ENCODE measurements at regions not wholly inside any gene's neighbourhood (a gene's known extent, or its start where the extent isn't known, plus 50 kb on each side); places are given as distances from the start of the nearest gene placed in this dataset.

DNA sequence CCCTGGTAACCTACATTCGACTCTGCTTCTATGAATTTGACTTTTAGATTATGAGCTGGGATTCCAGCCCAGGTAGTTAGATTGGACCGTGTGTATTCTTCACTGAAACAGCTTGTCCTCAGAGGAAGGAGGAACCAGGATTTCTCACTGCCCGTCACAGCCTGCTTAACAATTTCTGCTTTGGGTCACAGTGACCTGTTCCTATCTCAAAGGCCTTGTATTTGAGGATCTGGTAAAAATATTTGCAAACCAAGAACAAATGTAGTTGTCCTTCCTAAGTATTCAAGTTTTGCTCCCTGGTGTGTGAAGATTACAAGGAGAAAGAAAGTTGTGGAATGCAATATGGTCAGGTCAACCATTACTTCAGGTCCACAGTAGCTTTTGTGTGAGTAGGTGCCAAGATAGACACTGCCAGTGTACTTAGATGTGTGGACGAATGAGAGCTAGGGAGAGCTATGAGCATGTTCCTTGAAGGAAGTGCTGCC lies 55.1 kb downstream of the KIF4B start:
- no CpG with 5 or more reads among the region's 4 CpGs for WGBS, 2 donors (ENCODE audit: extremely low coverage in 2 of 2, insufficient read length in 2 of 2, insufficient replicate concordance in 1 of 2)
- no peak overlapping the region for H3K23ac ChIP-seq (ENCODE audit: low read depth, low read length, poor library complexity)

DNA sequence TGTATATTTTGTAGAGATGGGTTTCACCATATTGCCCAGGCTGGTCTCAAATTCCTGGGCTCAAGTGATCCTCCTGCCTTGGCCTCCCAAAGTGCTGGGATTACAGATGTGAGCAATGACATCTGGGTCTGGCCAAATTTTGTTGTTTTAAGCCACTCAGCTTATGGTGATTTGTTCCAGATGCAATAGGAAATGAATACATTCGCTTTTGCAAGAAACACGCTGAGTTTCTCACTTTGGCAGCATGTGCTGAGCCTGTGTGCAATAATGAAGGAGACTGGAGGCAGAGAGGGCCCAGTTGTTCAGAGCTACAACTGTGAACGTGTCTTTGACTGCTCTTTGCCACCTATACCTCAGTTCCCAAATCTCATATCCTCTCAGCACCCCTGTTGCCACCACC lies 56.4 kb downstream of the KIF4B start:
- no peaks in the 10 kb centered on the region for H3K79me1 ChIP-seq (ENCODE audit: low read depth, low read length)
- no peaks in the 10 kb centered on the region for H3K4me1 ChIP-seq (ENCODE audit: control insufficient read depth in 2 of 2, insufficient read depth in 1 of 2, low read depth in 1 of 2, low read length in 2 of 2)
- H3K23ac ChIP-seq (ENCODE audit: low read depth, low read length, poor library complexity), result no peak overlapping the region
- H3K18ac ChIP-seq (ENCODE audit: low read length), result no peak overlapping the region
- no peak overlapping the region for H4K91ac ChIP-seq (ENCODE audit: low read depth, low read length, poor library complexity)
- H3K27ac ChIP-seq (replicated peaks; ENCODE audit: low read length), result no peak overlapping the region
- no peak overlapping the region for H2BK120ac ChIP-seq (ENCODE audit: low read depth, low read length)
- no peak overlapping the region for H3K9ac ChIP-seq (ENCODE audit: low read depth, low read length, poor library complexity)
- H3K27me3 ChIP-seq (ENCODE audit: control insufficient read depth in 3 of 3, insufficient read depth in 3 of 3, low read depth in 1 of 3, low read length in 3 of 3), result no peaks in the 10 kb centered on the region
- H3K4ac ChIP-seq (ENCODE audit: low read length), result no peak overlapping the region
- no peaks in the 10 kb centered on the region for H3K36me3 ChIP-seq (replicated peaks in 1 of 2; ENCODE audit: control insufficient read depth in 2 of 2, insufficient read depth in 2 of 2, low read length in 2 of 2)
- H3K4me3 ChIP-seq (ENCODE audit: low read length in 2 of 2), result no peak overlapping the region
- H2AK5ac ChIP-seq (ENCODE audit: low read depth, low read length), result no peak overlapping the region
- H4K8ac ChIP-seq (ENCODE audit: low read depth, low read length), result no peak overlapping the region
- H2BK5ac ChIP-seq (ENCODE audit: low read length), result no peak overlapping the region
- no peak overlapping the region for H2BK15ac ChIP-seq (ENCODE audit: low read length)
- H2AFZ ChIP-seq (ENCODE audit: low read length), result no peak overlapping the region
- no peak overlapping the region for H2BK12ac ChIP-seq (ENCODE audit: low read length)
- no peak overlapping the region for H3K4me2 ChIP-seq (ENCODE audit: insufficient read depth, low read length, poor library complexity, severe bottlenecking)
- no peak for DNase-seq (ENCODE audit: low spot score)
- H3K14ac ChIP-seq (ENCODE audit: low read length), result no peak overlapping the region
- no peaks in the 10 kb centered on the region for H3K9me3 ChIP-seq (replicated peaks in 1 of 2; ENCODE audit: control insufficient read depth in 2 of 2, insufficient read depth in 1 of 2, low read depth in 1 of 2, low read length in 2 of 2)
- no CpG with 5 or more reads among the region's 3 CpGs for WGBS, 2 donors (ENCODE audit: extremely low coverage in 2 of 2, insufficient read length in 2 of 2, insufficient replicate concordance in 1 of 2)

More for the DNA sequence above, 55.1 kb downstream of the KIF4B start:
- H2BK120ac ChIP-seq (ENCODE audit: low read depth, low read length), result no peak overlapping the region
- DNase-seq (ENCODE audit: low spot score), result no peak
- H3K27ac ChIP-seq (replicated peaks; ENCODE audit: low read length), result no peak overlapping the region
- no peak overlapping the region for H4K8ac ChIP-seq (ENCODE audit: low read depth, low read length)
- no peak overlapping the region for H2AFZ ChIP-seq (ENCODE audit: low read length)
- no peaks in the 10 kb centered on the region for H3K36me3 ChIP-seq (replicated peaks in 1 of 2; ENCODE audit: control insufficient read depth in 2 of 2, insufficient read depth in 2 of 2, low read length in 2 of 2)
- H4K91ac ChIP-seq (ENCODE audit: low read depth, low read length, poor library complexity), result no peak overlapping the region
- no peak overlapping the region for H3K18ac ChIP-seq (ENCODE audit: low read length)
- no peak overlapping the region for H3K4me3 ChIP-seq (ENCODE audit: low read length in 2 of 2)
- H3K4me1 ChIP-seq (ENCODE audit: control insufficient read depth in 2 of 2, insufficient read depth in 1 of 2, low read depth in 1 of 2, low read length in 2 of 2), result no peaks in the 10 kb centered on the region
- H2AK5ac ChIP-seq (ENCODE audit: low read depth, low read length), result no peak overlapping the region
- H3K9ac ChIP-seq (ENCODE audit: low read depth, low read length, poor library complexity), result no peak overlapping the region
- no peaks in the 10 kb centered on the region for H3K79me1 ChIP-seq (ENCODE audit: low read depth, low read length)
- no peak overlapping the region for H2BK12ac ChIP-seq (ENCODE audit: low read length)
- no peak overlapping the region for H3K4ac ChIP-seq (ENCODE audit: low read length)
- H2BK15ac ChIP-seq (ENCODE audit: low read length), result no peak overlapping the region
- H3K27me3 ChIP-seq (ENCODE audit: control insufficient read depth in 3 of 3, insufficient read depth in 3 of 3, low read depth in 1 of 3, low read length in 3 of 3), result peaks cover 0 to 3% (median 0%) of the 10 kb centered on the region in 3 experiments
- no peak overlapping the region for H2BK5ac ChIP-seq (ENCODE audit: low read length)
- H3K9me3 ChIP-seq (replicated peaks in 1 of 2; ENCODE audit: control insufficient read depth in 2 of 2, insufficient read depth in 1 of 2, low read depth in 1 of 2, low read length in 2 of 2), result no peaks in the 10 kb centered on the region
- no peak overlapping the region for H3K4me2 ChIP-seq (ENCODE audit: insufficient read depth, low read length, poor library complexity, severe bottlenecking)
- H3K14ac ChIP-seq (ENCODE audit: low read length), result no peak overlapping the region

DNA sequence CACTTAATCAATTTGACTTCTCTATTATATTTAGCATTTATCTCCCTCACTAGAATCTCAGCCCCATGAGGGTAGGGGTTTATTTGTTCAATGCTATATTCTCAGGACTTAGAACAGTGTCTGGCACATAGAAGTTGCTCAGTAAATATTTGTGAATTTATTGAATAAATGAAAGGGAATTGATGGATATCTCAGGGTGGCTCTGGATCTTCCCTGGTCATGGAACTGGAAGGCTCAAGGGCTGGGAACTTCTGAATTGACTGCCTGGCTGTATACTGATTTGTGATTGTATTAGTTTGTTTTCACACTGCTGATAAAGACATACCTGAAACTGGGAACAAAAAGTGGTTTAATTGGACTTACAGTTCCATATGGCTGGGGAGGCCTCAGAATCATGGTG lies 57.2 kb downstream of the KIF4B start:
- no peak overlapping the region for H3K4ac ChIP-seq (ENCODE audit: low read length)
- no peak overlapping the region for H3K4me2 ChIP-seq (ENCODE audit: insufficient read depth, low read length, poor library complexity, severe bottlenecking)
- no peaks in the 10 kb centered on the region for H3K79me1 ChIP-seq (ENCODE audit: low read depth, low read length)
- H2AK5ac ChIP-seq (ENCODE audit: low read depth, low read length), result no peak overlapping the region
- no peak overlapping the region for H3K14ac ChIP-seq (ENCODE audit: low read length)
- no peak overlapping the region for H4K91ac ChIP-seq (ENCODE audit: low read depth, low read length, poor library complexity)
- H2AFZ ChIP-seq (ENCODE audit: low read length), result no peak overlapping the region
- no peaks in the 10 kb centered on the region for H3K27me3 ChIP-seq (ENCODE audit: control insufficient read depth in 3 of 3, insufficient read depth in 3 of 3, low read depth in 1 of 3, low read length in 3 of 3)
- no peaks in the 10 kb centered on the region for H3K9me3 ChIP-seq (replicated peaks in 1 of 2; ENCODE audit: control insufficient read depth in 2 of 2, insufficient read depth in 1 of 2, low read depth in 1 of 2, low read length in 2 of 2)
- no peak overlapping the region for H3K27ac ChIP-seq (replicated peaks; ENCODE audit: low read length)
- H3K18ac ChIP-seq (ENCODE audit: low read length), result no peak overlapping the region
- no peaks in the 10 kb centered on the region for H3K36me3 ChIP-seq (replicated peaks in 1 of 2; ENCODE audit: control insufficient read depth in 2 of 2, insufficient read depth in 2 of 2, low read length in 2 of 2)
- H2BK120ac ChIP-seq (ENCODE audit: low read depth, low read length), result no peak overlapping the region
- no peak overlapping the region for H2BK5ac ChIP-seq (ENCODE audit: low read length)
- no peak overlapping the region for H3K23ac ChIP-seq (ENCODE audit: low read depth, low read length, poor library complexity)
- no peak overlapping the region for H3K4me3 ChIP-seq (ENCODE audit: low read length in 2 of 2)
- H2BK15ac ChIP-seq (ENCODE audit: low read length), result no peak overlapping the region
- H3K4me1 ChIP-seq (ENCODE audit: control insufficient read depth in 2 of 2, insufficient read depth in 1 of 2, low read depth in 1 of 2, low read length in 2 of 2), result no peaks in the 10 kb centered on the region
- no peak for DNase-seq (ENCODE audit: low spot score)
- no peak overlapping the region for H2BK12ac ChIP-seq (ENCODE audit: low read length)
- no peak overlapping the region for H3K9ac ChIP-seq (ENCODE audit: low read depth, low read length, poor library complexity)
- no peak overlapping the region for H4K8ac ChIP-seq (ENCODE audit: low read depth, low read length)

DNA sequence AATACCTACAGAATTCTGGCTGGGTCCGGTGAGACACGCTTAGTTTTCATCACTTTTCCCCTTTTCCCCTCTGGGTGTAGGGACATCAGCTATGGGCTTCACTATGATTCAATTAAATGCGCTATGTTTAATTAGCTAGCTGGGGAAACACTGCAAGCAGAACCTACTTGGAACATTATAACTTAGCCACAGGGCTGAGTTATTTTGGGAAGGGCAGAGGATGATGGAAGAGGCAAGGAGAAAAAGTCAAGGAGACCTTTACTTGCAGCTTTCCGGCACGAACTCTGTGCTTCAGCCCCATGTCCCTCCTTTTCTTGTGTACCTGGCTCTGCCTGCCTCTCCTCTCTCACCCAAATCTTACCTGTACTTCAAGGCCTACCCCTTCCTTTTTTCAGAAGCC lies 62.8 kb downstream of the KIF4B start:
- DNase-seq (ENCODE audit: low spot score), result no peak
- no peak overlapping the region for H2AFZ ChIP-seq (ENCODE audit: low read length)
- no CpG with 5 or more reads among the region's 5 CpGs for WGBS, 2 donors (ENCODE audit: extremely low coverage in 2 of 2, insufficient read length in 2 of 2, insufficient replicate concordance in 1 of 2)

More for the DNA sequence above, 62.8 kb downstream of the KIF4B start:
- Histone ChIP-seq H3K27me3 (ENCODE audit: control insufficient read depth in 3 of 3, insufficient read depth in 3 of 3, low read depth in 1 of 3, low read length in 3 of 3) (no peaks in the 10 kb centered on the region), H3K23ac (ENCODE audit: low read depth, low read length, poor library complexity) (no peak overlapping the region), H3K4me2 (ENCODE audit: insufficient read depth, low read length, poor library complexity, severe bottlenecking) (no peak overlapping the region), H3K27ac (replicated peaks; ENCODE audit: low read length) (no peak overlapping the region), H3K79me1 (ENCODE audit: low read depth, low read length) (no peaks in the 10 kb centered on the region), H4K8ac (ENCODE audit: low read depth, low read length) (no peak overlapping the region), H2BK120ac (ENCODE audit: low read depth, low read length) (no peak overlapping the region), H2BK15ac (ENCODE audit: low read length) (no peak overlapping the region), H3K4me3 (ENCODE audit: low read length in 2 of 2) (no peak overlapping the region), H3K18ac (ENCODE audit: low read length) (no peak overlapping the region), H2BK12ac (ENCODE audit: low read length) (no peak overlapping the region), H3K4me1 (ENCODE audit: control insufficient read depth in 2 of 2, insufficient read depth in 1 of 2, low read depth in 1 of 2, low read length in 2 of 2) (no peaks in the 10 kb centered on the region), H3K36me3 (replicated peaks in 1 of 2; ENCODE audit: control insufficient read depth in 2 of 2, insufficient read depth in 2 of 2, low read length in 2 of 2) (no peaks in the 10 kb centered on the region), H2BK5ac (ENCODE audit: low read length) (no peak overlapping the region), H4K91ac (ENCODE audit: low read depth, low read length, poor library complexity) (no peak overlapping the region), H2AK5ac (ENCODE audit: low read depth, low read length) (no peak overlapping the region), H3K9ac (ENCODE audit: low read depth, low read length, poor library complexity) (no peak overlapping the region), H3K9me3 (replicated peaks in 1 of 2; ENCODE audit: control insufficient read depth in 2 of 2, insufficient read depth in 1 of 2, low read depth in 1 of 2, low read length in 2 of 2) (no peaks in the 10 kb centered on the region), H3K14ac (ENCODE audit: low read length) (no peak overlapping the region), H3K4ac (ENCODE audit: low read length) (no peak overlapping the region)
